MM.1S (cell line): ENCODE measurements at regions not wholly inside any gene's neighbourhood (a gene's known extent, or its start where the extent isn't known, plus 50 kb on each side); places are given as distances from the start of the nearest gene placed in this dataset.

ENCODE experiments used
- CTCF ChIP-seq: fragments of 300-600 bp; sonication (generic); IDR thresholded peaks from 2 replicates; pipeline ENCODE4 v1.5.1; 2016; ENCODE audit warnings: antibody characterized with exemption, low read length, mixed read lengths
- EZH2phosphoT487 ChIP-seq: fragments of 300-600 bp; sonication (generic); IDR thresholded peaks from 2 replicates; pipeline ENCODE4 v1.6.1; 2018; ENCODE audit warnings: antibody characterized with exemption, low read length

- TF ChIP-seq CTCF (no peak), EZH2phosphoT487 (no peak)
Measured at GRCh38 chr12:102759466-102759865, 157.6 kb downstream of the PAH start.
